NCI-H748 (cell line): ENCODE measurements at regions not wholly inside any gene's neighbourhood (a gene's known extent, or its start where the extent isn't known, plus 50 kb on each side); places are given as distances from the start of the nearest gene placed in this dataset.

ENCODE experiments used
- DNase-seq: peaks from one replicate; lab custom pipeline; 2025; ENCODE audit not compliant: unreplicated experiment; lab: John Stamatoyannopoulos, UW

DNA sequence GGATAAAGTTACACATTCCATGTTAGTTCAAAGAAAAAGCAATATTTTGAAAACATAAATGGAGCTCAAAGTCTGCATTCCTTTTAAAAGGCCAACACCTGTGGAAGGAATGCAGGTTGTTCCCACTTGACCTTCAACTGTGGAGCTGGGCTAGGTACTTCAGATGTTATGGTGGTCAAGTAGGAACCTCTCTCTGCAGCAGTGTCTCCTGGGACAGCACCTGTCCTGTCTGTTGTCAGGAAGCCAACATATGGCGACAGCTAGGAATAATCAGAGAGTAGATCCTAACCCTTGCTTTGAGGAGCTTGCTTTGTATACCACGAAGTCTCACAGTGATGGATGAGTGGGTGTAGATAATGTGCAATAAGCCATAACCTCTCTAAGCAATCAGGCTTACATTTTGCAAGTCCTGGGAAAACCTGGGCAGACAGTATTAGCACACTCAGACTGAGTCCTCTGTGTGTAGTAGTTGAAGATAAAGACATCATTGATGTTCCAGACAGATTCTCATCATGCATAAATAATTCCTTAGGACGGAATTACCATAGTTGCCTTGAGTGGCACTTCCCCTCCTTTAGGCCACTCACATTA lies 347.5 kb downstream of the PRL start:
- peak; percentile 37 for DNase-seq

DNA sequence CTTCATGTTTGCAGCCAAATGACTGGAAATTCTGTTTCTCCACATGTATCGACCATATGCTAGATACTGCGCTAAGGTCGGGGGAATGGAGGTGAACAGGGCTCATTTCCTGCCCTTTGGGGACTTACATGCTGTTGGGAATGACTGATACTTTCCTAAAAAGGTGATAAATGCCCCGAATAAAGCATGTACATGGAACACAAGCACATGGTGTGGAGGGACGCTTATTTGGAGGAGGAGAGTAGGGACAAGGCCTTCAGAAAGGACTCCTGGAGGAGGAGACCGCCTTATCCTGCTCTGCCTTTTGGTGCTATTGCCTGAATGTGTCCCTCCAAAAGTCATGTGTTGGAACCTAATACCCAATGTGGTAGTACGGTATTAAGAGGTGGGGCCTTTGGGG lies 344.5 kb downstream of the PRL start:
- DNase-seq: no peak

DNA sequence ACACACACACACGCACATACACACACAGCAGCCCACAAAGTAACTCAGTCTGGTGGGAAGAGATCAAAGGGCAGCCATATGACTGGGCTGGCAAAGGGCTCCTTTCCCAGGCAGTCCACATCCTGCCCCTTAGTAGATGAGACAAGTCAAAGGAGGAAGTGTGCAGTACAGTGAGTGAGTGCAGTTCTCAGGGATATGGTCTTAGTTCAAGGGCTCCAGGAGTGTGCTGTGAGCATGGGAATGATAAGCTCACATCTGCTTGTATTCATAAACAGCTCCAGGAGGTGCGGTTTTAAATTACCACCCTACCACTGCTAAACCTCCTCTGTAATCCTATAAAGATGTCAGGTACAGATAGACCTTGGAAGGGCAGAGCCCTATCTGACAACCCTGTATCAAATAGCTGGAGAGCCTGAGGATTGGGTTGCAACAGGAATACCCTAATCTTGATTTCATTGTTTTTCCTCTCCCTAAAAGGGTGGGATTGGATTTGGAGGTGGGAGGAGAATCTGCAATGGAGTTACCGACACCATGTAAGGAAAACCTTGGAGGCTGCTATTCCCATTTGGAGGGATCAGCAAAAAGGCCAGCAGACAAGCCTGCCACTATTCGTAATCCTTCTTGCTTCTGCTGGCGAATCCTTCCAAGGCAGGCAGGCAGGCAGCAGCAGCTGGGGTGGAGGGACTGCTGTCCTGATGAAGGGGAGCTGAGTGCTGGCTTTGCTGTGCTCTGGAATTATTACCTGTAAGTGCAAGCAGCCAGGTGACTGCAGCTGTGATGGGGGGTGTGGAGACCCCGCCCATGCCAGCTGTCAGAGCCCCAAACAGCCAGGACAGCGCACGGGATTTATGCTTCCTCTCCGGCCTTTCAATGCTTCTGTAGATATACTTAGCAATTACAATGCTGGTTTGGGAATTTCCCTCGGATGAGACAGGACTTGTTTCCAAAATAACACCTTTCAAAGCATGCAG lies 342.7 kb downstream of the PRL start:
- peak; percentile 85 for DNase-seq

DNA sequence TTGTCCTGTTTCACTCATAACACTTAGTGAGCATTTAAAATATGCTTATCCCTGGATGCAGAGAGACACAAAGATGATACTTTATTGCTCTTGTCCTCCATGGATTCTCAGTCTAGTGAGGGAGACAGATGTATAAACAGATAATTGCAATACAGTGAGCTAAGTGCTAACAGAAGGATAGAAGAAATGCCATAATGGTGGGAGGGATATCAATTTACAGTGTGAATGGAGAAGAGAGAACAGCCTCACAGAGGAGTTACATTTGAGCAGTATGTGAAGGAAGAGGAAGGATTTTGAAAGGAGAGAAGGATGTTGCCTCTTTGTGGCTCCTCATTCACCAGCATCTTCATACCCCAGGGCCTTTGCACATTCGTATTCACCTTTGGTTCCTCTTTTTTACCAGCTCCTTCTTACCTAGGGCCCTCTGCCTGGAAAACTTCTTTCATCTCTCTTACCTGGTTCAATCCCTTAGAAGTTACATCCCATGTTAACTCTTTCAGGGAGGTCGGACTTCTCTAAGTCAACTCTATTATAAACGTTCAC lies 341.7 kb downstream of the PRL start:
- peak; percentile 57 for DNase-seq

DNA sequence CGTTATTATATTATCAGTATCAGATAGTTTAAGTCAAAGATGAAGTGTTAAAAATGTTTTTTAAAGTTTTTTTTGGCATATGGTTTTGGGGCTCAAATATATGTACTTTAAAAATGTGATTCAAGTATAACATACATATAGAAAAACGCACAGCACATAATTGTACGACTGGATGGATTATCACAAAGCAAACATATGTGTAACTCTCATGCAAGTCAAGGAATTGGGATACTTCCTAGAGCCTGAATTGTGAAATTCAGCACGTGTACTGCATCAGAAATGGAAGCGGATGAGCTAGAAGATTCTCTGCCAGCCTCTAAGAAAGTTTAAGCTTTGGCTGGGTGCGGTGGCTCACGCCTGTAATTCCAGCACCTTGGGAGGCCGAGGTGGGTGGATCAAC lies 340.9 kb downstream of the PRL start:
- DNase-seq: no peak

DNA sequence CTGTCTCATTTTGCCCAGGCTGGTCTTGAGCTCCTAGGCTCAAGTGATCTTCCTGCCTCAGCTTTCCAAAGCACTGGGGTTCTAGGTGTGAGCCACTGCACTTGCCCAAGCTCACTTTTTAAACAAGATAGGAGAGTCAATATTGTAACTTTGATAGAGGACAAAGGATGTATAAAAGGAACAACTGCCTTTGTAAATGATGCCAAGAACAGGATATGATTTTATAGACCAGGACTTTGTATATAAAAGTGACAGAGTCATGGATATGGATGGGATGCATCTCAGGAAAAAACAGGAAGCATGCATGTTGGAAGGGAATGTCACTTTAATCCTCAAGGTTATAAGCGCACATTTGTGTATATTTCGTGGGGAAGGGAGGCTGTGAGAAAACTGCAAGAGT lies 338.4 kb downstream of the PRL start:
- no peak for DNase-seq

DNA sequence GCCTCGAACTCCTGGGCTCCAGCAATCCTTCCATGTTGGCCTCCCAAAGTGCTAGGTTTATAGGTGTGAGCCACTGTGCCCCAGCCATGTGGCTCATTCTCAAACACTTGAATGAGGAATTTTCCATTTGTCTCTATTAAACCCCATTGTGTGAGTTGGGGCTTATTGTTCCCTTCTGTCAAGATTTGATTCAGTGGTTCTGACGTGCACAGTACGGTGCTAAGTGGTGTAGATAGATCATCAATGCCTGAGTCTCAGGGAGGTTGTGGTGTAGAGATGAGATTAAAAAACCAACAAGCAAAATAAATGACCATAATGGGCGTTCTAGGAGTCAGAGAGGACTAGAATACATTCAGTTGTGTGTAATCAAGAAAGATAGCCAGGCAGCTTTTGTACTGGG lies 335.6 kb downstream of the PRL start:
- no peak for DNase-seq

DNA sequence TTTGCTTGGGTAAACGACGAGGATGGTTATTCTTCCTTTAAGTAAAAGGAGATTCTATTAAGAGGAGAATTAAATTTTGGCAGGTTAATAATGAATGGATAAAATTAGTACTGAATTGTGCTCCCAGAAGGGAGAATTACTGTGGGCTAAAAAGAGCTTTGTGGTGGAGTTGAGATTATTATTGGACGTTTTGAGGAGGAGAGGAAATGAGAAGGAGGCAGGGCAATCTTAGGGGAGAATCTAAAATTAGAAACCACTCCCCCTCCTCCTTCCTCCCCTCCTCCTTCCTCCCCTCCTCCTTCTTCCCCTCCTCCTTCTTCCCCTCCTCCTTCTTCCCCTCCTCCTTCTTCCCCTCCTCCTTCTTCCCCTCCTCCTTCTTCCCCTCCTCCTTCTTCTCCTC lies 331.8 kb downstream of the PRL start:
- DNase-seq: no peak

DNA sequence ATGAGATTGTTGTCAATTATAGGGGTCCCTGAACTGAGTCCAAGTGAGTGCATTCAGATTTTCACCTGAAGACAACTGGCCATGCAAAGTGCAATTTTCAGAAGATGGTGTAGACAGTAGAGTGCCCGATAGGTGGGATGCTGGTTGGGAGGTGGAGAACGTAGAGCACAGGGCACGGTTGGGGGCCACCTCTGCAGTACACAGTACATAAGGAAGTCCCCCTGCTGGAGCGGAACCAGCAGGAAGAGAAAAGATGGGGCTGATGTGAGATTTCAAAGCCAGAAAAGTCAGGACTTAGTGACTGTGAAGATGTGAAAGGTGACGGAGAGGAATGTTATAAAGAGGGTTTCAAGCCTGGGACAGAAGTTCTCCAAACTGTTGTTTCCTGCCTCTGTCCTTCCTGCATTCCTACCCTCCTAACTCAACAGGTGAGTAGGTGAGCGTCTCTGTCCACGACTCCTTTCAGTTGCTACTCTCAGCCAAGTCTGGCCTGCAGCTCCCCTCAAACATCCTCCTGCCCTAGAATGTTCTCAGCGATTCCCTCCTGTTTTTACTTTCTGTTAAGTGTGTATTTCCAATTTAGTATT lies 330.8 kb downstream of the PRL start:
- no peak for DNase-seq

DNA sequence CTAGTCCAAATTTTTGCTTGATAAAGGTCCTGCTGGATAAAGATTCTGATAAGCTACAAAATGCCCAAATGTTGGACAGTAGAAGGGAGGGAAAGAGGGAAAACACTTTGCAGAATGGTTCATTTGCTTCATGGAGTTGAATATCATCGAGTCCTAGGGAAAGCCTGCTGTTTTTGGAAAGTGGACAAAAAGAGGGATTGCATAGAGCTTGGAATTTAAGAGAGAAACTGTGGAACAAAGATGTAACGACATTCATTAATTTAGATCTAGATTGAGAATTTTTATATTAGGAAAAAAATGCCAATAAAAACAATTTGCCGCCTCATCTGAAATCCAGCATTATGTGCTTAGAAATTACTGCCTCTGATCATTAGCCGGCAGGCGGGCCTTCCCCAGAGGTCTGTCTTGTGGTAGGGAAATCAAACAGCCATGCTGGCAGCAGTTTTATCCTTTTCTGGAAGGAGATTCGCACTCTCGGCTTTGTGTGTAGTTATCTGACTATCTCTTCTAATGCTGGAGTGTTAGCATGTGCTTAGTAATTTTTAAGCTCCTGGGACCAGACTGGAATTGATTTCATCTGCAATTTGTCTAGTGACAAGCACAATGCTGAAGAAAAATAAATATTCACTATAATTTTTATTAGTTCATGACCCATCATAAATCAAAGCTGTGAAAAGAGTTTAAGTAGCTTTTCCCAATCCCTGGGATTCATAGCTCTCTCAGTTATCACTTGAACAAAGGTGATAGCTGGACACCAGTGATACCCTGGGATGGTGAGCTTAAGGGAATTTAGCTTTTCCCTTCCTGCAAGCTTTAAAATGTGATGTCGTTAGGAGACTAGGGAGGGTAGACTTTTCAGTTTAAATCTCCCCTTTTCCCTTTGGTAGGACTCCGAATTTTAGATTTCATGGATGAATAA lies 329.5 kb downstream of the PRL start:
- no peak for DNase-seq

DNA sequence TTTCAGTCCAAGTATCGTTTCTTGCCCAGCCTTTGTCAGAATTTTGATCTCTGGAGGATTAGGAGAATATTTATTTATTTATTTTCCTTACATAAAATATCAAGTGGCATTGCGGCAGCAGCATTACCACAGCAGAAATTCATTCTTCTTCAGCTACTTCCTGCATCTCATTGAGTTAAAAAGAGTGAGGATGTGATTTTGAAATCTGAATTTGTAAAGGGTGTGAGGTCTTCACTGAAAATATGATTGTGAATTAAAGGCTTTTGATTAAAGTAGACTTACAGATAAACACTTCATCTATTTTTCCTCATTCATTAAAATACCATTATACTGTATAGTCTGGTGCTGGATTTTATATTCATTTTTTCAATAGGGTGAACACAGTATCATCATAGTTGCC lies 328.4 kb downstream of the PRL start:
- DNase-seq: no peak

DNA sequence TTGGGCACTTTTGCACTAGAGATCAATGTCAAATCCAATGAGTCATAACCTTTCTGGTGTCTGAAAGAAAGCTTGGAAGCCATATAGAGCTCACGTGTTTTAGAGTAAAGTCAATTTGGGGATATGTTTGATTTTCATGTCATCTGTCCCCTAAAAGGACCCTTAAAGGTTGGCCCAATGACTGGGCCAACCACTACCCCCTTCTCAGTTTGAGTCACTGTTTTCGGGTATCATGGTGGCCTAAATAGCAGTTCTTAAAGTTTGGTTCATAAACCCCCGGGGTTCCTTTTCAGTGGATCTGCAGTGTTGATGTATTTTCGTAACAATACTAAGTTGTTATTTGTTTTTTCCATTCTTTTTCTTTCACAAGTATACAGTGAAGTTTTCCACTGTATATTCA lies 327.6 kb downstream of the PRL start:
- no peak for DNase-seq

DNA sequence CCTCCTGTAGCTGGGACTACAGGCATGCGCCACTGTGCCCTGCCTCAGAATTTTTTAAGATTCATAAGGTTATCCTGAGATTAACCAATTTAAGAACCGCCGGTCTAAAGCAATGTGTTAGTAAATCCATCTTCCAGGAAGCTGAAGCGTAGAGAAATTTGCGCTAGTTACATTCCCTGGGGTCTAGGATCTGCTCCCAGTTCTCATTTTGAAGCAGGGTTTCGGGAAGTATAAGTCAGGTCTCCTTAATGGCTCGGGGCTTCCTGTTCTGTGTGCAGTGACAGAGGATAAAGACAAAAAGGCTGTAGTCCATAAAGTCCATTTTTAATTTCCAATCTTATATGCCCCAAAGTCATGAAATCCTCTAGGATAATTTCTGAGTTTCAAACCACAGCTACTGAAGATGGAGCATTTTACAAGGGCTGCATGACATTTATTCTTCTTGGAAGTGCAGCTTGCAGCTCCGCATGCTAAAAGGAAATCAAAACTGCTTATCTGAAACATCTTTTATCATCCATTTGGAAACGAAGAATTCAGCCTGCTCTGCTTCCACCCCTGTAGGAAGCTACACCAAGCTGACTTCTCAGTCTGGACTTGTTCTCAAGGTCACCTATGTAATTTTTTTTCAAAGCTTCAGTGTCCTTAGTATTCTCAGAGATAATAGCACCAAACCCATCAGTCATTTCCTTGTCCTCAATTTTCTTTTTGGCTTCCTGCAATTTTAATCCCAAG lies 326.1 kb downstream of the PRL start:
- DNase-seq: no peak

DNA sequence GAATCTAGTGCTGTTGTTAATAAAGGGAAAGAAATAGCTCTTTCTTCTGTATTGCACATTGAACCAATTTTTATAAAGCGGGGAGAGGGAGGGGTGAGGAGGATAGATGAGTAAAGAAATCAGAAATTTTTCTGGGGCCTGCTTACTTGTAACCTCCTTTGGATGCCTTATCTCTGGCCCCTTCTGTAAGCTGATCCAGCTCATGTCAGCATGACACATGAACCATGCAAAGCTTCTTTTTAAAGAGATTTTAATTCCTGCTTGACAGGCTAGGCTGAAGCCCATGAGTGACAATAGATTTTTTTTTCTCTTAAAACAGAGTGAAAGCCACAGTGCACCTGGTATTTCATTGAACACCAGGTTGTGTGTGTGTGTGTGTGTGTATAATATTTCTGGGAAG lies 325.3 kb downstream of the PRL start:
- DNase-seq: peak; percentile 29

DNA sequence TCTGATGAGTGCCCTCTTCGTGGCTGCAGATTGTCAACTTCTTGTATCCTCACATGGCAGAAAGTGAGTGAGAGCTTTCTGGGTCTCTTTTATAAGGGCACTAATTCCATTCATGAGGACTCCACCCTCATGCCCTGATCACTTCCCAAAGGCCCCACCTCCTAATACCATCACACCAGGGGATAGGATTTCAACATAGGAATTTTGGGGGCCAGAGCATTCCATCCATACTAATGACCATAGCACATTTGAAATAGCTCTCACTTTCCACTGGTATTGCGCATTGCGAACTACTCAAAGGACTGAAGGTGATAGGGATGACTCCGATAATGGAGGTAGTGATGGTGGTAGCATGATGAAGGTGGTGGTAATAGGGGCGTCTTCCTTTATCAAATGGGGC lies 324.3 kb downstream of the PRL start:
- no peak for DNase-seq

DNA sequence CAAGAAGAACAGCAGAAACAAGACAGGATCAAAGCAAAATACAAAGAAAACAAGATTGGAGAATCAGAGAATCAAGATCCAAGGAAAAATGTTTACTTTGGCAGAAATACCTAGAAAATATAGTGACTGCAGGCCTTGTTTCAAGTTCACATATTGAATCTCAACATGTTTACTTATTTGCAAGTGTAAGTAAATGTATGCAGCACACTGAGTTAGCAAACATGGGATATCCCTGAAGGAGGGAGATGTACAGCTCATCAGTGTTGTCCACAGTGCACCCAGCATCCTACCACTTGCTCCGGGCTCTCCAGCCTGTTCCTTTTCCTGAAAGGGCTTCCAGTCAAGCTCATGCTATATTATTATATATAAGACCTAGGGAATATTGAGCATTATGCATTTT lies 319.5 kb downstream of the PRL start:
- DNase-seq: no peak

DNA sequence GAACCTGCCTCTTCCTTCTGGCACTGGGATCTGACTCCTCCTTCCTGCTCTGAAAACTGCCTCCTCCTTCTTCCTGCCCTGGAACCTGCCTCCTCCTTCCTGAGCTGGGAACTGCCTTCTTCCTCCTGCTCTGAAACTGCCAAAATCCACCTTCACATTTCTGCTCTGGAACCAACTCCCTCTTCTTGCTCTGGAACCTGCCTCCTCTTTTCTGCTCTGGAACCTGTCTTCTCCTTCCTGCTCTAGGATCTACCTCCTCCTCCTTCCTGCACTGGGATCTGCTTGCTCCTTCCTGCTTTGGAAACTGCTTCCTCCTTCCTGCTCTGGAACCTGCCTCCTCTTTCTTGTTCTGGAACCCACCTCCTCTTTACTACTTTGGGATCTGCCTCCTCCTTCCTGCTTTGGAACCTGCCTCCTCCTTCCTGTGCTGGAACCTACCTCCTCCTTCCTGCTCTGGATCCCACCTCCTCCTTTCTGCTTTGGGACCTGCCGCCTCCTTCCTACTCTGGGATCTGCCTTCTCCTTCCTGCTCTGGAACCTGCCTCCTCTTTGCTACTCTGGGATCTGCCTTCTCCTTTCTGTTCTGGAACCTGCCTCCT lies 315.5 kb downstream of the PRL start:
- no peak for DNase-seq

DNA sequence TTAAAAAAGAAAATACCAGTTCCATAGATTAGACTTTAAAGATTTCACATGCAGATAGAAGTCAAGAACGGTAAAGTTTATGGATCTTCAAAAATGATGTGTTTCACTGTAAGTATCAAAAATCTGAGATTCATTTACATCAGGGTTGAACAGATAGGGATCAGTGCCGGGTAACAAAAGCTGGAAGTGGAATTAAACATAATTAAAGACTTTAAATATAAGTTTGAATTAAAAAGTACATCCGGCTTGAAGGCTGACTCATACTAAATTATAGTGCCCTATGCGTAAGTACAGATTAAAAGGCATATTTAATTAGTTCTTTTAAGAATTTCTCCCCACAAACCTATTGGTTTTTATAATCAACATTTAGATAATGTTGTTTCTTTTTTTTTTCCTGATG lies 312.7 kb downstream of the PRL start:
- no peak for DNase-seq

DNA sequence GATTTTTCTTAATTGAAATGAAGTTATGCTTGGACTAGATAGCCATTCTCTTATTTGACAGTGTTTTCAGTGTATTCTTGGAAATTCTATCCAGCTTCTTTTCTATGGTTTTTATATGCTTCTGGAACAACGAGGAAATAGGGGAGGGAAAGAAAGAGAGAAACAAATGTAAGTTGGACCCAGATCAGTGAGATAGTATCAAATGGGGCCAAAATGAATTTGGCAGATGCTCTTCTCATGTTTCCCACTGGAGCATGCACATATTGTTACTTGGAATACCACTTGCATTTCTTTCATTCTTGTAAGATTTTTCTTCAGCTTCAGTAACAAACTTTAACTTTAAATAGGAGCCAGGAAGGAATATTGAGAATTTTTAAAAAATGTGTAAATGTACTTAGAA lies 312.3 kb downstream of the PRL start:
- no peak for DNase-seq

DNA sequence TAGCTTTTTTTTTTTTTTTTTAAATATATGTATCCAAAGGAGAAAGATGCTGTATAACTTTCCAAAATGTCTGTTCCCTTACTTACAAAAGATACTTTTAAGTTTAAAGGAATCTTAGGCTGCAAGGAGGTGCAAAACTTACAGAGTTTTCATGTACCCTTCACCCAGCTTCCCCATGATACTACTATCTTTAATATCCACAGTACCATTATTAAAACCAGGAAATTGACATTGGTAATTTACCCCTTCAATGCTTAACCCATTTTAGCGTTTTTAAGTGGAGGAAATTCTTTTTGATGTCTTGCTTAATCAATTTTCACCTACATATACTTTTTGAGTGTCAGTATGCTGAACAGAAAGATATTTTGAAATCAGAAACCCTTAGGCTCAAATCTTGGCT lies 310.9 kb downstream of the PRL start:
- no peak for DNase-seq
